Fibroblast of lung (primary cell): ENCODE measurements at regions not wholly inside any gene's neighbourhood (a gene's known extent, or its start where the extent isn't known, plus 50 kb on each side); places are given as distances from the start of the nearest gene placed in this dataset.

Experiments used
- CTCF ChIP-seq, 2 donors: IDR thresholded peaks in 1 of 2; conservative IDR thresholded peaks in 1 of 2; 1 replicate in 1 of 2; 2 replicates in 1 of 2; pipeline ENCODE4 v1.5.1; 2011 to 2012; ENCODE audit warnings: low read length in 2 of 2, control low read depth in 1 of 2, inconsistent platforms in 1 of 2, low read depth in 1 of 2, mild to moderate bottlenecking in 1 of 2
- EZH2 ChIP-seq: IDR thresholded peaks from 2 replicates; pipeline ENCODE4 v1.5.1; 2012; ENCODE audit warnings: low read length, control low read depth, mild to moderate bottlenecking; ENCODE audit errors: missing control alignments

GRCh38 chr19:34305221-34306083 is 51.1 kb downstream of the GARRE1 start:
- TF ChIP-seq CTCF (conservative IDR thresholded peaks at IDR 0.05 in 1 of 2, IDR thresholded peaks at IDR 0.05 in 1 of 2; ENCODE audit: low read depth in 1 of 2, low read length in 2 of 2) (no peak), EZH2 (no peak)
